HEK293T (cell line): ENCODE measurements at regions not wholly inside any gene's neighbourhood (a gene's known extent, or its start where the extent isn't known, plus 50 kb on each side); places are given as distances from the start of the nearest gene placed in this dataset.

ENCODE experiments used
- BHLHE40 ChIP-seq: fragments of 450-650 bp; IDR thresholded peaks from 2 replicates; pipeline ENCODE4 v1.6.1; 2016; ENCODE audit warnings: mild to moderate bottlenecking, moderate library complexity, borderline replicate concordance
- ELF4 ChIP-seq: fragments of 450-650 bp; IDR thresholded peaks from 2 replicates; pipeline ENCODE4 v1.6.1; 2017; ENCODE audit warnings: antibody characterized with exemption
- SP1 ChIP-seq: fragments of 450-650 bp; IDR thresholded peaks from 2 replicates; pipeline ENCODE4 v1.6.1; 2017
- TARDBP ChIP-seq: fragments of 450-650 bp; IDR thresholded peaks from 2 replicates; pipeline ENCODE4 v1.6.1; 2016

DNA sequence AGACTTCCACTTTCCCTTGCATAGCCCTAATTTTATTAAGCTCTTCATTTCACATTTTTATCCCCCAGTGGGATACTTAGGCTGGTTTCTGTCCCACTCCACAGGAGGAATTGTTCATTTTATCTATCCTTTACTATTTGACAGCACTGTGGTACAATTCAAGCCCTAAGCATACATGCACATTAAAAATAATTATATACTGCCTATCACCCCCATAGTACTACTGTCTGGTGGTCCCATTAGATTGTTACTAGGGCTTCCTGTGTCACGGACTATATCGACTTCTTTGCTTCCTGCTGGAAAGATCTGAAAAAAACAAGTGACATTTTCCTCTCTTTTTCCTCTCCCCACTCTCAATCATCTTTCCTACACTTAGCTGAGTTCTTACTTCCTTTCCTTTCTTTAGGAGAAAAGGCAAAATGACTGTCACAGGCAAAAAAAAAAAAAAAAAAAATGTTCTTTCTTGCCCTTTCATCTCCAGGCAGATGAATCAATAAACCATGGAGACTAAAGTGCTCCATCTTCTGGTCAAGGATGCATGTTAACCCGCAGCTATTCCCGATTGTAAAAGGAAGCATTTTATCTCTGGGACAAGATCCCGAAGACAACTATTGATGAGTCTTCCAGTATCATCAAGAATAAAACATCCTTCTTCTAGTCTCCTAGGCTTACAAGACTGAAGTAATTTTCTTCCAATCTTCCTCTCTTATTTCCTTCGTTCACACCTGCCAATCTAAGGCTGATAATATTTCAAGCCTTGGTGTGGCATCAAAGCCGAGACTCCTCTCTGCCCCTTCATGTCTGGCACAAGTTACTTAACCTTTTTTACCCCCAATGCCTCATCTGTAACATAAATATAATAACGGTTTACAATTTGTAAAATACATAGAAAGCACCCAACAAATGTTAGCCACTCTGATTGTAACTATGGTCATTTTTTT is 94.4 kb upstream of the PLEKHG7 start:
- TF ChIP-seq SP1 (no peak), ELF4 (no peak), BHLHE40 (no peak), TARDBP (no peak)
